ENCODE measurements at regions not wholly inside any gene's neighbourhood (a gene's known extent, or its start where the extent isn't known, plus 50 kb on each side); places are given as distances from the start of the nearest gene placed in this dataset.

DNA sequence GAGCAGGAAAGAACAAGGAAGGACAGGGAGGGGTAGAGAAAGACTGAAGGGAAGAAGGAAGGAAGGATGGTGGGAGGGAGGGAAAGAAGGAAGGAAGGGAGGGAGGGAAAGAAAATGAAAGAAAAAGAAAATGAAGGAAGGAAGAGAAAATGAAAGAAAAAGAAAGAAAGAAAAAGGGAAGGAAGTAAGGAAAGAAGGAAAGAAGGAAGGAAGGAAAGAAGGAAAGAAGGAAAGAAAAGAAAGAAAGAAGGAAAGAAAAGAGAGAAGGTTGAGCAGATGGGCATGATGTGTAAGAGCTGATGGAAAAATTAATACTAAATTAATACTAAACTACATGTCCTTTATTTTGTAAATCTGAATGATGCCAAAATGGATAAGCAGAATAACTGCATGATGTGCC lies 418.3 kb upstream of the CDIN1 start:
- TF ChIP-seq, protein P1, sequence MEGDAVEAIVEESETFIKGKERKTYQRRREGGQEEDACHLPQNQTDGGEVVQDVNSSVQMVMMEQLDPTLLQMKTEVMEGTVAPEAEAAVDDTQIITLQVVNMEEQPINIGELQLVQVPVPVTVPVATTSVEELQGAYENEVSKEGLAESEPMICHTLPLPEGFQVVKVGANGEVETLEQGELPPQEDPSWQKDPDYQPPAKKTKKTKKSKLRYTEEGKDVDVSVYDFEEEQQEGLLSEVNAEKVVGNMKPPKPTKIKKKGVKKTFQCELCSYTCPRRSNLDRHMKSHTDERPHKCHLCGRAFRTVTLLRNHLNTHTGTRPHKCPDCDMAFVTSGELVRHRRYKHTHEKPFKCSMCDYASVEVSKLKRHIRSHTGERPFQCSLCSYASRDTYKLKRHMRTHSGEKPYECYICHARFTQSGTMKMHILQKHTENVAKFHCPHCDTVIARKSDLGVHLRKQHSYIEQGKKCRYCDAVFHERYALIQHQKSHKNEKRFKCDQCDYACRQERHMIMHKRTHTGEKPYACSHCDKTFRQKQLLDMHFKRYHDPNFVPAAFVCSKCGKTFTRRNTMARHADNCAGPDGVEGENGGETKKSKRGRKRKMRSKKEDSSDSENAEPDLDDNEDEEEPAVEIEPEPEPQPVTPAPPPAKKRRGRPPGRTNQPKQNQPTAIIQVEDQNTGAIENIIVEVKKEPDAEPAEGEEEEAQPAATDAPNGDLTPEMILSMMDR (IDR thresholded peaks at IDR 0.05; ENCODE audit: low read depth, low read length, poor library complexity, severe bottlenecking) = no peak
- TF ChIP-seq EZH2phosphoT487 (IDR thresholded peaks at IDR 0.05; ENCODE audit: borderline replicate concordance, low read length) = no peak
